Lower leg skin (tissue), 4 donors: ENCODE measurements at regions not wholly inside any gene's neighbourhood (a gene's known extent, or its start where the extent isn't known, plus 50 kb on each side); places are given as distances from the start of the nearest gene placed in this dataset.

Experiments
- DNase-seq, 2 donors: peaks; one replicate each; pipeline ENCODE4 v3.0.0-alpha.2; 2019; ENCODE audit warnings: low spot score in 2 of 2
- H3K4me3 ChIP-seq: fragments of 200-600 bp; sonication (generic); 2 replicates; pipeline ENCODE4 v1.5.1; 2017; ENCODE audit warnings: mild to moderate bottlenecking, low read depth; ENCODE audit not compliant: poor library complexity, severe bottlenecking
- CTCF ChIP-seq, 3 donors: fragments of 450-650 bp; IDR thresholded peaks; one replicate each; pipeline ENCODE4 v1.5.1; 2016; ENCODE audit warnings: antibody characterized with exemption in 3 of 3, mild to moderate bottlenecking in 3 of 3, moderate library complexity in 2 of 3
- POLR2A ChIP-seq, 2 donors: fragments of 450-650 bp; IDR thresholded peaks; one replicate each; pipeline ENCODE4 v1.6.1; 2016 to 2017; ENCODE audit warnings: antibody characterized with exemption in 2 of 2, mild to moderate bottlenecking in 1 of 2, moderate library complexity in 1 of 2
- WGBS, 2 donors: methylation state at CpG; one replicate each; pipeline ENCODE4 v1.1.5; 2018; 5-methylcytosine and 5-hydroxymethylcytosine counted together
- intact Hi-C: fragments of 100-400 bp; cut with DNase I; formaldehyde crosslinking; loops from one replicate; pipeline ENCODE4 v1.15.0; 2023; ENCODE audit warnings: low total_unique reads

GRCh38 chr16:35931722-35932121 lies 2472.3 kb downstream of the TP53TG3F start:
- intact Hi-C loops, result no loop called here
- no peak overlapping the region for H3K4me3 ChIP-seq
- 71 to 80% methylated on average over 3 of the region's 3 CpGs for WGBS, 2 donors
- no peak for DNase-seq
- no peak for TF ChIP-seq POLR2A (IDR thresholded peaks at IDR 0.05)
- TF ChIP-seq CTCF (IDR thresholded peaks at IDR 0.05), result no peak
